SK-N-SH treated with all-trans-retinoic acid at 6 μM for 48 hours (cell line): ENCODE measurements at regions not wholly inside any gene's neighbourhood (a gene's known extent, or its start where the extent isn't known, plus 50 kb on each side); places are given as distances from the start of the nearest gene placed in this dataset.

Experiments used
- ARNTL ChIP-seq: fragments of 450-650 bp; formaldehyde crosslinking; IDR thresholded peaks from 2 replicates; pipeline ENCODE4 v1.5.0; 2020; ENCODE audit warnings: low read depth, mild to moderate bottlenecking, moderate library complexity, borderline replicate concordance
- ISL1 ChIP-seq: fragments of 250-450 bp; sonication (Bioruptor Pico); IDR thresholded peaks from 2 replicates; pipeline ENCODE4 v2.1.2; 2022; ENCODE audit warnings: mild to moderate bottlenecking, moderate library complexity
- OSR1 ChIP-seq: fragments of 250-450 bp; sonication (Bioruptor Pico); IDR thresholded peaks from 2 replicates; pipeline ENCODE4 v1.8.0; 2022; ENCODE audit warnings: moderate library complexity, mild to moderate bottlenecking, inconsistent platforms
- RARB ChIP-seq: fragments of 250-450 bp; sonication (Bioruptor Pico); IDR thresholded peaks from 2 replicates; pipeline ENCODE4 v1.8.0; 2021; ENCODE audit warnings: mild to moderate bottlenecking, moderate library complexity
- TCF4 ChIP-seq: fragments of 250-450 bp; sonication (Bioruptor Pico); IDR thresholded peaks from 2 replicates; pipeline ENCODE4 v1.8.0; 2021; ENCODE audit warnings: mild to moderate bottlenecking, moderate library complexity, borderline replicate concordance
- TOX ChIP-seq: fragments of 250-450 bp; sonication (Bioruptor Pico); IDR thresholded peaks from 2 replicates; pipeline ENCODE4 v1.8.0; 2021; ENCODE audit warnings: mild to moderate bottlenecking, moderate library complexity, borderline replicate concordance
- ZC3H10 ChIP-seq: fragments of 250-450 bp; sonication (Bioruptor Pico); IDR thresholded peaks from 2 replicates; pipeline ENCODE4 v1.5.1; 2021; ENCODE audit warnings: mild to moderate bottlenecking, moderate library complexity
- ZFP3 ChIP-seq: fragments of 250-450 bp; sonication (Bioruptor Pico); IDR thresholded peaks from 2 replicates; pipeline ENCODE4 v1.5.0; 2020; ENCODE audit warnings: mild to moderate bottlenecking, moderate library complexity
- ZFP30 ChIP-seq: fragments of 450-650 bp; formaldehyde crosslinking; IDR thresholded peaks from 2 replicates; pipeline ENCODE4 v1.5.0; 2022; ENCODE audit warnings: mild to moderate bottlenecking, moderate library complexity
- TF ChIP-seq, protein P1 (sequence below): fragments of 250-450 bp; sonication (Bioruptor Pico); IDR thresholded peaks from 2 replicates; pipeline ENCODE4 v1.8.0; 2021; ENCODE audit warnings: low read depth, mild to moderate bottlenecking, moderate library complexity, borderline replicate concordance
- TF ChIP-seq, protein P2 (sequence below): fragments of 250-450 bp; sonication (Bioruptor Pico); IDR thresholded peaks from 2 replicates; pipeline ENCODE4 v1.5.0; 2020; ENCODE audit warnings: mild to moderate bottlenecking, moderate library complexity
- TF ChIP-seq, protein P3 (sequence below): fragments of 250-450 bp; sonication (Bioruptor Pico); IDR thresholded peaks from 2 replicates; pipeline ENCODE4 v1.5.1; 2020; ENCODE audit warnings: low read depth, mild to moderate bottlenecking, moderate library complexity
- TF ChIP-seq, protein P4 (sequence below): fragments of 250-450 bp; sonication (Bioruptor Pico); IDR thresholded peaks from 2 replicates; pipeline ENCODE4 v1.8.0; 2020; ENCODE audit warnings: mild to moderate bottlenecking, moderate library complexity, borderline replicate concordance
- TF ChIP-seq, protein P5 (sequence below): fragments of 250-450 bp; sonication (Bioruptor Pico); IDR thresholded peaks from 2 replicates; pipeline ENCODE4 v1.5.1; 2021; ENCODE audit warnings: mild to moderate bottlenecking, moderate library complexity

DNA sequence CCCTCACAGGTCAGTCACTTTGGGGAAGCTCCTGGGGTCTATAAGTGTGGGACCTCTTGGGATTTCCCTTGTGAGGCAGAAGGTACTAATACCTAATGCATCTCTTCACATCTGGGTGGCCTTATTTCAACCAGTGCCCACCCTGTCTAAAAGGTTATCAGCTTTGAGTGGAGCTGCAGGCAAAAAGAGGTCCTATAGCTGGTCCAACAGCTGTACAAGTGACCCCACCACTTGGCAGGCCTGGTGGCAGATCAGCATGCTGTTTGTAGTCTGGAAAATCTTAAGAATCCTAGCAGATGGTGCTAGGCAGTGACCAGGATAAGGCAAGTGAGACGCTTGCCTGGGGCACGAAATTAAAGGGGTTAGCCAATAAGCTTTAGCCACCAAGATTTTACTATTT is 51.6 kb upstream of the GTSF1L start:
- TF ChIP-seq, protein P1, sequence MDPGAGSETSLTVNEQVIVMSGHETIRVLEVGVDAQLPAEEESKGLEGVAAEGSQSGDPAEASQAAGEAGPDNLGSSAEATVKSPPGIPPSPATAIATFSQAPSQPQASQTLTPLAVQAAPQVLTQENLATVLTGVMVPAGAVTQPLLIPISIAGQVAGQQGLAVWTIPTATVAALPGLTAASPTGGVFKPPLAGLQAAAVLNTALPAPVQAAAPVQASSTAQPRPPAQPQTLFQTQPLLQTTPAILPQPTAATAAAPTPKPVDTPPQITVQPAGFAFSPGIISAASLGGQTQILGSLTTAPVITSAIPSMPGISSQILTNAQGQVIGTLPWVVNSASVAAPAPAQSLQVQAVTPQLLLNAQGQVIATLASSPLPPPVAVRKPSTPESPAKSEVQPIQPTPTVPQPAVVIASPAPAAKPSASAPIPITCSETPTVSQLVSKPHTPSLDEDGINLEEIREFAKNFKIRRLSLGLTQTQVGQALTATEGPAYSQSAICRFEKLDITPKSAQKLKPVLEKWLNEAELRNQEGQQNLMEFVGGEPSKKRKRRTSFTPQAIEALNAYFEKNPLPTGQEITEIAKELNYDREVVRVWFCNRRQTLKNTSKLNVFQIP, result no peak
- TF ChIP-seq, protein P2, sequence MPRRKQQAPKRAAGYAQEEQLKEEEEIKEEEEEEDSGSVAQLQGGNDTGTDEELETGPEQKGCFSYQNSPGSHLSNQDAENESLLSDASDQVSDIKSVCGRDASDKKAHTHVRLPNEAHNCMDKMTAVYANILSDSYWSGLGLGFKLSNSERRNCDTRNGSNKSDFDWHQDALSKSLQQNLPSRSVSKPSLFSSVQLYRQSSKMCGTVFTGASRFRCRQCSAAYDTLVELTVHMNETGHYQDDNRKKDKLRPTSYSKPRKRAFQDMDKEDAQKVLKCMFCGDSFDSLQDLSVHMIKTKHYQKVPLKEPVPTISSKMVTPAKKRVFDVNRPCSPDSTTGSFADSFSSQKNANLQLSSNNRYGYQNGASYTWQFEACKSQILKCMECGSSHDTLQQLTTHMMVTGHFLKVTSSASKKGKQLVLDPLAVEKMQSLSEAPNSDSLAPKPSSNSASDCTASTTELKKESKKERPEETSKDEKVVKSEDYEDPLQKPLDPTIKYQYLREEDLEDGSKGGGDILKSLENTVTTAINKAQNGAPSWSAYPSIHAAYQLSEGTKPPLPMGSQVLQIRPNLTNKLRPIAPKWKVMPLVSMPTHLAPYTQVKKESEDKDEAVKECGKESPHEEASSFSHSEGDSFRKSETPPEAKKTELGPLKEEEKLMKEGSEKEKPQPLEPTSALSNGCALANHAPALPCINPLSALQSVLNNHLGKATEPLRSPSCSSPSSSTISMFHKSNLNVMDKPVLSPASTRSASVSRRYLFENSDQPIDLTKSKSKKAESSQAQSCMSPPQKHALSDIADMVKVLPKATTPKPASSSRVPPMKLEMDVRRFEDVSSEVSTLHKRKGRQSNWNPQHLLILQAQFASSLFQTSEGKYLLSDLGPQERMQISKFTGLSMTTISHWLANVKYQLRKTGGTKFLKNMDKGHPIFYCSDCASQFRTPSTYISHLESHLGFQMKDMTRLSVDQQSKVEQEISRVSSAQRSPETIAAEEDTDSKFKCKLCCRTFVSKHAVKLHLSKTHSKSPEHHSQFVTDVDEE, result no peak
- TF ChIP-seq TOX (CRISPR knock-in tag) (no peak), ISL1 (CRISPR knock-in tag) (no peak), TCF4 (no peak), ZFP30 (no peak), ZC3H10 (no peak), RARB (CRISPR knock-in tag) (no peak), ZFP3 (no peak), ARNTL (no peak), OSR1 (CRISPR knock-in tag) (no peak)
- TF ChIP-seq, protein P3, sequence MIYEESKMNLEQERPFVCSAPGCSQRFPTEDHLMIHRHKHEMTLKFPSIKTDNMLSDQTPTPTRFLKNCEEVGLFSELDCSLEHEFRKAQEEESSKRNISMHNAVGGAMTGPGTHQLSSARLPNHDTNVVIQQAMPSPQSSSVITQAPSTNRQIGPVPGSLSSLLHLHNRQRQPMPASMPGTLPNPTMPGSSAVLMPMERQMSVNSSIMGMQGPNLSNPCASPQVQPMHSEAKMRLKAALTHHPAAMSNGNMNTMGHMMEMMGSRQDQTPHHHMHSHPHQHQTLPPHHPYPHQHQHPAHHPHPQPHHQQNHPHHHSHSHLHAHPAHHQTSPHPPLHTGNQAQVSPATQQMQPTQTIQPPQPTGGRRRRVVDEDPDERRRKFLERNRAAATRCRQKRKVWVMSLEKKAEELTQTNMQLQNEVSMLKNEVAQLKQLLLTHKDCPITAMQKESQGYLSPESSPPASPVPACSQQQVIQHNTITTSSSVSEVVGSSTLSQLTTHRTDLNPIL (CRISPR knock-in tag), result no peak
- TF ChIP-seq, protein P4, sequence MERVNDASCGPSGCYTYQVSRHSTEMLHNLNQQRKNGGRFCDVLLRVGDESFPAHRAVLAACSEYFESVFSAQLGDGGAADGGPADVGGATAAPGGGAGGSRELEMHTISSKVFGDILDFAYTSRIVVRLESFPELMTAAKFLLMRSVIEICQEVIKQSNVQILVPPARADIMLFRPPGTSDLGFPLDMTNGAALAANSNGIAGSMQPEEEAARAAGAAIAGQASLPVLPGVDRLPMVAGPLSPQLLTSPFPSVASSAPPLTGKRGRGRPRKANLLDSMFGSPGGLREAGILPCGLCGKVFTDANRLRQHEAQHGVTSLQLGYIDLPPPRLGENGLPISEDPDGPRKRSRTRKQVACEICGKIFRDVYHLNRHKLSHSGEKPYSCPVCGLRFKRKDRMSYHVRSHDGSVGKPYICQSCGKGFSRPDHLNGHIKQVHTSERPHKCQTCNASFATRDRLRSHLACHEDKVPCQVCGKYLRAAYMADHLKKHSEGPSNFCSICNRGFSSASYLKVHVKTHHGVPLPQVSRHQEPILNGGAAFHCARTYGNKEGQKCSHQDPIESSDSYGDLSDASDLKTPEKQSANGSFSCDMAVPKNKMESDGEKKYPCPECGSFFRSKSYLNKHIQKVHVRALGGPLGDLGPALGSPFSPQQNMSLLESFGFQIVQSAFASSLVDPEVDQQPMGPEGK (CRISPR knock-in tag), result no peak
- TF ChIP-seq, protein P5, sequence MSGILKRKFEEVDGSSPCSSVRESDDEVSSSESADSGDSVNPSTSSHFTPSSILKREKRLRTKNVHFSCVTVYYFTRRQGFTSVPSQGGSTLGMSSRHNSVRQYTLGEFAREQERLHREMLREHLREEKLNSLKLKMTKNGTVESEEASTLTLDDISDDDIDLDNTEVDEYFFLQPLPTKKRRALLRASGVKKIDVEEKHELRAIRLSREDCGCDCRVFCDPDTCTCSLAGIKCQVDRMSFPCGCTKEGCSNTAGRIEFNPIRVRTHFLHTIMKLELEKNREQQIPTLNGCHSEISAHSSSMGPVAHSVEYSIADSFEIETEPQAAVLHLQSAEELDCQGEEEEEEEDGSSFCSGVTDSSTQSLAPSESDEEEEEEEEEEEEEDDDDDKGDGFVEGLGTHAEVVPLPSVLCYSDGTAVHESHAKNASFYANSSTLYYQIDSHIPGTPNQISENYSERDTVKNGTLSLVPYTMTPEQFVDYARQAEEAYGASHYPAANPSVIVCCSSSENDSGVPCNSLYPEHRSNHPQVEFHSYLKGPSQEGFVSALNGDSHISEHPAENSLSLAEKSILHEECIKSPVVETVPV (CRISPR knock-in tag), result no peak
